ENCODE measurements at regions not wholly inside any gene's neighbourhood (a gene's known extent, or its start where the extent isn't known, plus 50 kb on each side); places are given as distances from the start of the nearest gene placed in this dataset.

- DNase-seq = no peak
- Histone ChIP-seq H3K36me3 (no peaks in the 10 kb centered on the region), H3K4me1 (no peaks in the 10 kb centered on the region), H3K4me3 (no peak overlapping the region), H3K27me3 (no peaks in the 10 kb centered on the region), H3K27ac (no peak overlapping the region), H3K9me3 (no peaks in the 10 kb centered on the region)
- intact Hi-C loops (cut with DNase I) = no loop called here
- 23 to 57% methylated on average over 1 of the region's 1 CpG for WGBS, 2 donors
- no peak for TF ChIP-seq POLR2AphosphoS5 (IDR thresholded peaks at IDR 0.05)
- TF ChIP-seq EP300 (IDR thresholded peaks at IDR 0.05) = no peak
- no peak for TF ChIP-seq POLR2A (IDR thresholded peaks at IDR 0.05)
- TF ChIP-seq, protein P1, sequence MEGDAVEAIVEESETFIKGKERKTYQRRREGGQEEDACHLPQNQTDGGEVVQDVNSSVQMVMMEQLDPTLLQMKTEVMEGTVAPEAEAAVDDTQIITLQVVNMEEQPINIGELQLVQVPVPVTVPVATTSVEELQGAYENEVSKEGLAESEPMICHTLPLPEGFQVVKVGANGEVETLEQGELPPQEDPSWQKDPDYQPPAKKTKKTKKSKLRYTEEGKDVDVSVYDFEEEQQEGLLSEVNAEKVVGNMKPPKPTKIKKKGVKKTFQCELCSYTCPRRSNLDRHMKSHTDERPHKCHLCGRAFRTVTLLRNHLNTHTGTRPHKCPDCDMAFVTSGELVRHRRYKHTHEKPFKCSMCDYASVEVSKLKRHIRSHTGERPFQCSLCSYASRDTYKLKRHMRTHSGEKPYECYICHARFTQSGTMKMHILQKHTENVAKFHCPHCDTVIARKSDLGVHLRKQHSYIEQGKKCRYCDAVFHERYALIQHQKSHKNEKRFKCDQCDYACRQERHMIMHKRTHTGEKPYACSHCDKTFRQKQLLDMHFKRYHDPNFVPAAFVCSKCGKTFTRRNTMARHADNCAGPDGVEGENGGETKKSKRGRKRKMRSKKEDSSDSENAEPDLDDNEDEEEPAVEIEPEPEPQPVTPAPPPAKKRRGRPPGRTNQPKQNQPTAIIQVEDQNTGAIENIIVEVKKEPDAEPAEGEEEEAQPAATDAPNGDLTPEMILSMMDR (IDR thresholded peaks at IDR 0.05) = no peak
Measured at GRCh38 chr9:80093695-80094094, 521.9 kb downstream of the TLE4 start.

DNA sequence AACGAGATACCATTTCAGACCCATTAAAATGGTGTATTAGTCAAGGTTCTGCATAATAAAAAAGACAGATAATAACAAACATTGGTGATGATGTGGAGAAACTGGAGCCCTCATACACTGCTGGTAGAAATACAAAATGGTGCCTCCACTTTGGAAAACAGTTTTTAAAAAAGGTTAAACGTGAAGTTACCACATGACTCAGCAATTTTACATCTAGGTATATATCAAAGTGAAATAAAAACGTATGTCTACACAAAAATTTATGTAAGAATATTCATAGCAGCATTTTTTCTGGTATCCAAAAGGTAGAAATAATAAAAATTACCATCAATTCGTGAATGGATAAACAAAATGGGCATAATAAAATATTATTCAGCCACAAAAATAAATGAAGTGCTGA, 519.8 kb downstream of the TLE4 start:
- Histone ChIP-seq H3K4me1 (no peaks in the 10 kb centered on the region), H3K27ac (no peak overlapping the region), H3K36me3 (no peaks in the 10 kb centered on the region), H3K4me3 (no peak overlapping the region), H3K27me3 (no peaks in the 10 kb centered on the region), H3K9me3 (no peaks in the 10 kb centered on the region)
- 47 to 73% methylated on average over 4 of the region's 4 CpGs for WGBS, 2 donors
- intact Hi-C loops (cut with DNase I) = no loop called here
- no peak for DNase-seq
- TF ChIP-seq POLR2A (IDR thresholded peaks at IDR 0.05) (no peak), POLR2AphosphoS5 (IDR thresholded peaks at IDR 0.05) (no peak), EP300 (IDR thresholded peaks at IDR 0.05) (no peak)

DNA sequence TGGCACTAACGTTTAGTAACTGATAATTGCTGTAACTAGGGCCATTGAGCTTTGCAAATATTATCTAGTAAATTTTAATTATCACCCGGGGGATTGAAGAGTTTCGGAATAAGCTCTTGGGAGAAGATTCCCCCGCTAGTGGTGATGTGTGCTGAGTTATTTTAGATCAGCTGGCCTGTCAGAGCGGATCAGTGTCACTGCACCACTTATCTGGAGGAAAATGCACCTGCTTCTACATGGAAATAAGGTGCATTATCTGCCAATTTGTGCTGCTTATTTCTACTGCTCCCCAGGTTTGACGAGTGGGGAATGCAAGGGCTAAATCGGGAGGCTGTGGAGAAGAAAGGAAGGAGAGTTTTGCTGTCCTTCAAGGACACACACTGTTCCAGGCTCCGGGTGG, 518.6 kb downstream of the TLE4 start:
- Histone ChIP-seq H3K4me1 (no peaks in the 10 kb centered on the region), H3K27ac (no peak overlapping the region), H3K27me3 (no peaks in the 10 kb centered on the region), H3K36me3 (no peaks in the 10 kb centered on the region), H3K9me3 (no peaks in the 10 kb centered on the region), H3K4me3 (no peak overlapping the region)
- 76 to 88% methylated on average over 8 of the region's 8 CpGs for WGBS, 2 donors
- TF ChIP-seq EP300 (IDR thresholded peaks at IDR 0.05) (no peak), POLR2A (IDR thresholded peaks at IDR 0.05) (no peak), POLR2AphosphoS5 (IDR thresholded peaks at IDR 0.05) (no peak)
- TF ChIP-seq, protein P1 (IDR thresholded peaks at IDR 0.05) = no peak
- intact Hi-C loops (cut with DNase I) = no loop called here
- DNase-seq = no peak

GRCh38 chr9:80086822-80087345, 515.1 kb downstream of the TLE4 start:
- intact Hi-C loops (cut with DNase I) = no loop called here
- TF ChIP-seq POLR2AphosphoS5 (IDR thresholded peaks at IDR 0.05) = no peak
- TF ChIP-seq, protein P1 (IDR thresholded peaks at IDR 0.05) = no peak
- TF ChIP-seq EP300 (IDR thresholded peaks at IDR 0.05) = no peak
- TF ChIP-seq POLR2A (IDR thresholded peaks at IDR 0.05) = no peak
- Histone ChIP-seq H3K27ac (no peak overlapping the region), H3K4me3 (no peak overlapping the region), H3K9me3 (peaks cover 0 to 2% (median 0%) of the 10 kb centered on the region in 4 donors), H3K4me1 (no peaks in the 10 kb centered on the region), H3K36me3 (no peaks in the 10 kb centered on the region), H3K27me3 (no peaks in the 10 kb centered on the region)
- no peak for DNase-seq
- WGBS, 2 donors = 74 to 75% methylated on average over 2 of the region's 2 CpGs

- H3K27me3 ChIP-seq = no peaks in the 10 kb centered on the region
- H3K4me3 ChIP-seq = no peak overlapping the region
- peaks cover 0 to 2% (median 0%) of the 10 kb centered on the region in 4 donors for H3K9me3 ChIP-seq
- H3K4me1 ChIP-seq = no peaks in the 10 kb centered on the region
- TF ChIP-seq POLR2A (IDR thresholded peaks at IDR 0.05) (no peak), EP300 (IDR thresholded peaks at IDR 0.05) (no peak), POLR2AphosphoS5 (IDR thresholded peaks at IDR 0.05) (no peak)
- TF ChIP-seq, protein P1 (IDR thresholded peaks at IDR 0.05) = no peak
- no peak overlapping the region for H3K27ac ChIP-seq
- intact Hi-C loops (cut with DNase I) = no loop called here
- WGBS, 2 donors = 43 to 74% methylated on average over 4 of the region's 4 CpGs
- H3K36me3 ChIP-seq = no peaks in the 10 kb centered on the region
- DNase-seq = no peak
Measured at GRCh38 chr9:80086386-80086785, 514.6 kb downstream of the TLE4 start.

Data from sigmoid colon (tissue), 6 donors.